ENCODE measurements at regions not wholly inside any gene's neighbourhood (a gene's known extent, or its start where the extent isn't known, plus 50 kb on each side); places are given as distances from the start of the nearest gene placed in this dataset.

- TF ChIP-seq POLR2A (IDR thresholded peaks at IDR 0.05; ENCODE audit: low read depth, low read length) (no peak), TAF1 (IDR thresholded peaks at IDR 0.05; ENCODE audit: low read depth, low read length) (no peak), POLR2AphosphoS5 (IDR thresholded peaks at IDR 0.05; ENCODE audit: low read depth, low read length) (no peak), PAX5 (IDR thresholded peaks at IDR 0.05; ENCODE audit: insufficient read depth, low read length, severe bottlenecking) (no peak), POU2F2 (IDR thresholded peaks at IDR 0.05; ENCODE audit: low read depth, low read length) (no peak), SPI1 (IDR thresholded peaks at IDR 0.05; ENCODE audit: low read depth, low read length) (no peak)
These were observed 282.9 kb upstream of the ANKRD55 start for GRCh38 chr5:56516035-56516434.

Measured in GM12891 (cell line).